ENCODE measurements at regions not wholly inside any gene's neighbourhood (a gene's known extent, or its start where the extent isn't known, plus 50 kb on each side); places are given as distances from the start of the nearest gene placed in this dataset.

DNA sequence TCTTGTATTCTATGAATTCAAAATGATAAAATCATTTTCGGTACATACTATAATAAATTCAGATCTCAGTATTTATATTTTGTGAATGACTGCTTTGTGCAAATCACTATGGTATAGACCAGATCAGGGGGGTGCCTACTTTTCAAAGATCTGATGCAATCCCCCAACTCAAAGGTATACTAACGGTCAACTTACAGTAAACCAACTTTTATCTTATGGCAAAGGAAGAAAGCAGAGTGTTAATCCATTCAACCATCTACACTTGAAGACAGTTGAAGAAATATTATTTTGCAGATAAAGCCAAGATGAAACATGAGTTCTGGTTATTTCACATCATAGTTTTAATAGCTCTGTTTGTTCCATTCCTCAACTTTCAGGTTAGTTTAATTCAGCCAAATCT, 197.1 kb downstream of the MEX3B start:
- Histone ChIP-seq H2AFZ (no peak overlapping the region), H3K36me3 (ENCODE audit: insufficient read depth) (no peaks in the 10 kb centered on the region), H3K4me1 (ENCODE audit: insufficient read depth) (no peaks in the 10 kb centered on the region), H3K79me2 (replicated peaks; ENCODE audit: insufficient read depth) (peaks cover 4% of the 10 kb centered on the region; the same call in 1 of the 2 replicates), H3F3A (replicated peaks; ENCODE audit: low read depth) (no peaks in the 10 kb centered on the region), H4K20me1 (replicated peaks; ENCODE audit: insufficient read depth) (no peaks in the 10 kb centered on the region; the same call in 1 of the 2 replicates), H3K9me2 (ENCODE audit: insufficient read depth) (no peaks in the 10 kb centered on the region), H3K27ac (ENCODE audit: low read depth) (no peak overlapping the region), H3K4me2 (no peak overlapping the region), H3K27me3 (ENCODE audit: insufficient read depth) (no peaks in the 10 kb centered on the region), H3K4me3 (no peak overlapping the region)
- H3K27ac Mint-ChIP-seq: peak overlapping the region; percentile 32; the same call in 1 of the 2 replicates
- H3K9me3 Mint-ChIP-seq: no peaks in the 10 kb centered on the region
- ATAC-seq: no peak
- H3K4me3 Mint-ChIP-seq: no peak overlapping the region
- no peaks in the 10 kb centered on the region for H3K36me3 Mint-ChIP-seq (ENCODE audit: low read depth)
- DNase-seq (ENCODE audit: low spot score): no peak
- peaks cover 3% of the 10 kb centered on the region; the same call in 1 of the 3 replicates for H3K4me1 Mint-ChIP-seq
- no peak for TF ChIP-seq NANOG (IDR thresholded peaks at IDR 0.05; ENCODE audit: borderline replicate concordance)
- TF ChIP-seq ZNF331 (CRISPR knock-in tag; IDR thresholded peaks at IDR 0.05; ENCODE audit: low read depth): no peak
- no peak for TF ChIP-seq POLR2AphosphoS5 (IDR thresholded peaks at IDR 0.05; ENCODE audit: low read depth)
- H3K27me3 Mint-ChIP-seq (ENCODE audit: insufficient read depth, low read depth, poor library complexity): no peaks in the 10 kb centered on the region

DNA sequence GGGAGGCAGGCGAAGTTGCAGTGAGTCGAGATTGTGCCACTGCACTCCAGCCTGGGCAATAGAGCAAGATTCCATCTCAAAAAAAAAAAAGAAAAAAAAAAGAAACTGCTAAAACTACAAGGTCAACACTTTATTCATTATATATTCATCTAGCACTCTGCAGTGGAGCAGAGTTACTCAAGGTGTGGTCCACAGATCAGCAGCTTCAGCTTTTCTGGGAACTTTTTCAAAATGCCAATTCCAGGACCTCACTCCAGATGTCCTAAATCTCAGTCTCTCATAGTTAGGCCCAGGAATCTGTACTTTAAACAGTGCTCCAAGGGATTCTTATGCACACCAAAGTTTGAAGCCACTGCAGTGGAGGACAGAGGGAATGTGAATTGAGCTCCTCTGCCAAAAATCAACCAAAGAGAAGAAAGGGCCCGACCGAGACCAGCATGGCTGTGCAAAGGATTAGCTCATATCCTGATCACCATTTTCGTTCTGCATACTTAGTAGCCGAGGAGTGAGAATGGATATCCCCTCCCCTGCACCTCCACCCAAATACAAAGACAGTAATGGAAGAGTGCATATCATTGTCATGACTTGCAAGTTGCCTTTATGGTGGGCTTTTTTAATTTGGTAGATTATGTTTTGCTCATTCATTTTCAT, 201.9 kb downstream of the MEX3B start:
- H3K27me3 Mint-ChIP-seq (ENCODE audit: insufficient read depth, low read depth, poor library complexity): no peaks in the 10 kb centered on the region
- Histone ChIP-seq H3K4me3 (no peak overlapping the region), H3K27ac (ENCODE audit: low read depth) (no peak overlapping the region), H4K20me1 (replicated peaks; ENCODE audit: insufficient read depth) (no peaks in the 10 kb centered on the region; the same call in 1 of the 2 replicates), H3K4me1 (ENCODE audit: insufficient read depth) (no peaks in the 10 kb centered on the region), H3F3A (replicated peaks; ENCODE audit: low read depth) (no peaks in the 10 kb centered on the region), H3K36me3 (ENCODE audit: insufficient read depth) (no peaks in the 10 kb centered on the region), H3K27me3 (ENCODE audit: insufficient read depth) (no peaks in the 10 kb centered on the region), H3K4me2 (no peak overlapping the region), H3K9me2 (ENCODE audit: insufficient read depth) (no peaks in the 10 kb centered on the region), H2AFZ (no peak overlapping the region), H3K79me2 (replicated peaks; ENCODE audit: insufficient read depth) (peaks cover 4% of the 10 kb centered on the region; the same call in 1 of the 2 replicates)
- no peak overlapping the region for H3K27ac Mint-ChIP-seq
- TF ChIP-seq STAT1 (IDR thresholded peaks at IDR 0.05; ENCODE audit: unreplicated experiment): no peak
- no peak for TF ChIP-seq JUNB (IDR thresholded peaks at IDR 0.05; ENCODE audit: unreplicated experiment)
- TF ChIP-seq, protein P1, sequence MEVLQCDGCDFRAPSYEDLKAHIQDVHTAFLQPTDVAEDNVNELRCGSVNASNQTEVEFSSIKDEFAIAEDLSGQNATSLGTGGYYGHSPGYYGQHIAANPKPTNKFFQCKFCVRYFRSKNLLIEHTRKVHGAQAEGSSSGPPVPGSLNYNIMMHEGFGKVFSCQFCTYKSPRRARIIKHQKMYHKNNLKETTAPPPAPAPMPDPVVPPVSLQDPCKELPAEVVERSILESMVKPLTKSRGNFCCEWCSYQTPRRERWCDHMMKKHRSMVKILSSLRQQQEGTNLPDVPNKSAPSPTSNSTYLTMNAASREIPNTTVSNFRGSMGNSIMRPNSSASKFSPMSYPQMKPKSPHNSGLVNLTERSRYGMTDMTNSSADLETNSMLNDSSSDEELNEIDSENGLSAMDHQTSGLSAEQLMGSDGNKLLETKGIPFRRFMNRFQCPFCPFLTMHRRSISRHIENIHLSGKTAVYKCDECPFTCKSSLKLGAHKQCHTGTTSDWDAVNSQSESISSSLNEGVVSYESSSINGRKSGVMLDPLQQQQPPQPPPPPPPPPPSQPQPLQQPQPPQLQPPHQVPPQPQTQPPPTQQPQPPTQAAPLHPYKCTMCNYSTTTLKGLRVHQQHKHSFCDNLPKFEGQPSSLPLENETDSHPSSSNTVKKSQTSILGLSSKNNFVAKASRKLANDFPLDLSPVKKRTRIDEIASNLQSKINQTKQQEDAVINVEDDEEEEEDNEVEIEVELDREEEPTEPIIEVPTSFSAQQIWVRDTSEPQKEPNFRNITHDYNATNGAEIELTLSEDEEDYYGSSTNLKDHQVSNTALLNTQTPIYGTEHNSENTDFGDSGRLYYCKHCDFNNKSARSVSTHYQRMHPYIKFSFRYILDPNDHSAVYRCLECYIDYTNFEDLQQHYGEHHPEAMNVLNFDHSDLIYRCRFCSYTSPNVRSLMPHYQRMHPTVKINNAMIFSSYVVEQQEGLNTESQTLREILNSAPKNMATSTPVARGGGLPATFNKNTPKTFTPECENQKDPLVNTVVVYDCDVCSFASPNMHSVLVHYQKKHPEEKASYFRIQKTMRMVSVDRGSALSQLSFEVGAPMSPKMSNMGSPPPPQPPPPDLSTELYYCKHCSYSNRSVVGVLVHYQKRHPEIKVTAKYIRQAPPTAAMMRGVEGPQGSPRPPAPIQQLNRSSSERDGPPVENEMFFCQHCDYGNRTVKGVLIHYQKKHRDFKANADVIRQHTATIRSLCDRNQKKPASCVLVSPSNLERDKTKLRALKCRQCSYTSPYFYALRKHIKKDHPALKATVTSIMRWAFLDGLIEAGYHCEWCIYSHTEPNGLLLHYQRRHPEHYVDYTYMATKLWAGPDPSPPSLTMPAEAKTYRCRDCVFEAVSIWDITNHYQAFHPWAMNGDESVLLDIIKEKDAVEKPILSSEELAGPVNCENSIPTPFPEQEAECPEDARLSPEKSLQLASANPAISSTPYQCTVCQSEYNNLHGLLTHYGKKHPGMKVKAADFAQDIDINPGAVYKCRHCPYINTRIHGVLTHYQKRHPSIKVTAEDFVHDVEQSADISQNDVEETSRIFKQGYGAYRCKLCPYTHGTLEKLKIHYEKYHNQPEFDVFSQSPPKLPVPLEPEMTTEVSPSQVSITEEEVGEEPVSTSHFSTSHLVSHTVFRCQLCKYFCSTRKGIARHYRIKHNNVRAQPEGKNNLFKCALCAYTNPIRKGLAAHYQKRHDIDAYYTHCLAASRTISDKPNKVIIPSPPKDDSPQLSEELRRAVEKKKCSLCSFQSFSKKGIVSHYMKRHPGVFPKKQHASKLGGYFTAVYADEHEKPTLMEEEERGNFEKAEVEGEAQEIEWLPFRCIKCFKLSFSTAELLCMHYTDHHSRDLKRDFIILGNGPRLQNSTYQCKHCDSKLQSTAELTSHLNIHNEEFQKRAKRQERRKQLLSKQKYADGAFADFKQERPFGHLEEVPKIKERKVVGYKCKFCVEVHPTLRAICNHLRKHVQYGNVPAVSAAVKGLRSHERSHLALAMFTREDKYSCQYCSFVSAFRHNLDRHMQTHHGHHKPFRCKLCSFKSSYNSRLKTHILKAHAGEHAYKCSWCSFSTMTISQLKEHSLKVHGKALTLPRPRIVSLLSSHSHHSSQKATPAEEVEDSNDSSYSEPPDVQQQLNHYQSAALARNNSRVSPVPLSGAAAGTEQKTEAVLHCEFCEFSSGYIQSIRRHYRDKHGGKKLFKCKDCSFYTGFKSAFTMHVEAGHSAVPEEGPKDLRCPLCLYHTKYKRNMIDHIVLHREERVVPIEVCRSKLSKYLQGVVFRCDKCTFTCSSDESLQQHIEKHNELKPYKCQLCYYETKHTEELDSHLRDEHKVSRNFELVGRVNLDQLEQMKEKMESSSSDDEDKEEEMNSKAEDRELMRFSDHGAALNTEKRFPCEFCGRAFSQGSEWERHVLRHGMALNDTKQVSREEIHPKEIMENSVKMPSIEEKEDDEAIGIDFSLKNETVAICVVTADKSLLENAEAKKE (CRISPR knock-in tag; IDR thresholded peaks at IDR 0.05): no peak
- no peak for TF ChIP-seq POLR2AphosphoS5 (IDR thresholded peaks at IDR 0.05; ENCODE audit: low read depth)
- TF ChIP-seq NANOG (IDR thresholded peaks at IDR 0.05; ENCODE audit: borderline replicate concordance): no peak
- TF ChIP-seq, protein P2, sequence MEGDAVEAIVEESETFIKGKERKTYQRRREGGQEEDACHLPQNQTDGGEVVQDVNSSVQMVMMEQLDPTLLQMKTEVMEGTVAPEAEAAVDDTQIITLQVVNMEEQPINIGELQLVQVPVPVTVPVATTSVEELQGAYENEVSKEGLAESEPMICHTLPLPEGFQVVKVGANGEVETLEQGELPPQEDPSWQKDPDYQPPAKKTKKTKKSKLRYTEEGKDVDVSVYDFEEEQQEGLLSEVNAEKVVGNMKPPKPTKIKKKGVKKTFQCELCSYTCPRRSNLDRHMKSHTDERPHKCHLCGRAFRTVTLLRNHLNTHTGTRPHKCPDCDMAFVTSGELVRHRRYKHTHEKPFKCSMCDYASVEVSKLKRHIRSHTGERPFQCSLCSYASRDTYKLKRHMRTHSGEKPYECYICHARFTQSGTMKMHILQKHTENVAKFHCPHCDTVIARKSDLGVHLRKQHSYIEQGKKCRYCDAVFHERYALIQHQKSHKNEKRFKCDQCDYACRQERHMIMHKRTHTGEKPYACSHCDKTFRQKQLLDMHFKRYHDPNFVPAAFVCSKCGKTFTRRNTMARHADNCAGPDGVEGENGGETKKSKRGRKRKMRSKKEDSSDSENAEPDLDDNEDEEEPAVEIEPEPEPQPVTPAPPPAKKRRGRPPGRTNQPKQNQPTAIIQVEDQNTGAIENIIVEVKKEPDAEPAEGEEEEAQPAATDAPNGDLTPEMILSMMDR (conservative IDR thresholded peaks at IDR 0.05; ENCODE audit: low read depth in 2 of 2): no peak
- no peak for TF ChIP-seq ZNF114 (CRISPR knock-in tag; IDR thresholded peaks at IDR 0.05)
- TF ChIP-seq, protein P3, sequence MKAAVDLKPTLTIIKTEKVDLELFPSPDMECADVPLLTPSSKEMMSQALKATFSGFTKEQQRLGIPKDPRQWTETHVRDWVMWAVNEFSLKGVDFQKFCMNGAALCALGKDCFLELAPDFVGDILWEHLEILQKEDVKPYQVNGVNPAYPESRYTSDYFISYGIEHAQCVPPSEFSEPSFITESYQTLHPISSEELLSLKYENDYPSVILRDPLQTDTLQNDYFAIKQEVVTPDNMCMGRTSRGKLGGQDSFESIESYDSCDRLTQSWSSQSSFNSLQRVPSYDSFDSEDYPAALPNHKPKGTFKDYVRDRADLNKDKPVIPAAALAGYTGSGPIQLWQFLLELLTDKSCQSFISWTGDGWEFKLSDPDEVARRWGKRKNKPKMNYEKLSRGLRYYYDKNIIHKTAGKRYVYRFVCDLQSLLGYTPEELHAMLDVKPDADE (IDR thresholded peaks at IDR 0.05): no peak
- TF ChIP-seq CREB1 (CRISPR knock-in tag; IDR thresholded peaks at IDR 0.05; ENCODE audit: low read depth): no peak
- TF ChIP-seq EZH2phosphoT487 (IDR thresholded peaks at IDR 0.05; ENCODE audit: unreplicated experiment): no peak
- no peaks in the 10 kb centered on the region for H3K36me3 Mint-ChIP-seq (ENCODE audit: low read depth)
- no peak overlapping the region for H3K4me3 Mint-ChIP-seq
- DNase-seq (ENCODE audit: low spot score) (no peak), ATAC-seq (no peak)
- H3K9me3 Mint-ChIP-seq: no peaks in the 10 kb centered on the region
- H3K4me1 Mint-ChIP-seq: peaks cover 3% of the 10 kb centered on the region; the same call in 1 of the 3 replicates

Measured in GM23338 (cell line).